HG02852 (cell line): ENCODE measurements at regions not wholly inside any gene's neighbourhood (a gene's known extent, or its start where the extent isn't known, plus 50 kb on each side); places are given as distances from the start of the nearest gene placed in this dataset.

Source experiments
- ATAC-seq: cut with Tn5 transposase; IDR thresholded peaks from one replicate; pipeline ENCODE4 v1.9.1; 2021; ENCODE audit warnings: mild to moderate bottlenecking, moderate library complexity; ENCODE audit not compliant: unreplicated experiment

DNA sequence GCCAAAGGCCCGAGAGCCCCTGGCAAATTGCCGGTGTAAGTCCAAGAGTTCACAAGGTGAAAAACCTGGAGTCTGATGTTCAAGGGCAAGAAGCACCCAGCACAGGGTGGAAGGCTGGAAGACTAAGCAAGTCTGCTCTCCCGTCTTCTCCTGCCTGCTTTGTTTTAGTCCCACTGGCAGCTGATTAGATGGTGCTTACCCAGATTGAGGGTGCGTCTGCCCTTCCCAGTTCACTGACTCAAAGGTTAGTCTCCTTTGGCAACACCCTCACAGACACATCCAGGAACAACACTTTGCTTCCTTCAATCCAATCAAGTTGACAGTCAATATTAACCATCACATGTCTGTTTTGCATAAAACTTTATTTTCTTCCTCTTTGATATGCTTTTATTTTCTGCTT is 157.4 kb downstream of the HS3ST1 start:
- ATAC-seq: no peak

DNA sequence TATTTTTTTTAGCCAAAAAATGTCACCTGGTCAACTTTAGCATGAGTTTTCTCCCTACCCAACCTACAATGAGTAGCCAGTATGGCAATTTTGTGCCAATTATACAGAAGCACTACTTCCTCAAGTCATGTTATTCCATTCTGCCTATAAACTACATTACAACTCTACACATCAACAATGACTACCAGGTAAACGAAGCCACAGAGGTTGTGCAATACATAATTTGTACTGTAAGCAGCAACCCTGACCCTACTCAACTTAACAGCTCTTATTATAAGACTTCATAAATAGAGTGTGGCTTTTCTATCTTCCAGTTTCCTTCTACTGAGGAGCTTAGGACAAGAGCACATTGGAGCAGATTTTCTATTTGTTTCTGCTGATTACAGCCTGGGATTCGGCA is 160.5 kb downstream of the HS3ST1 start:
- ATAC-seq: no peak

DNA sequence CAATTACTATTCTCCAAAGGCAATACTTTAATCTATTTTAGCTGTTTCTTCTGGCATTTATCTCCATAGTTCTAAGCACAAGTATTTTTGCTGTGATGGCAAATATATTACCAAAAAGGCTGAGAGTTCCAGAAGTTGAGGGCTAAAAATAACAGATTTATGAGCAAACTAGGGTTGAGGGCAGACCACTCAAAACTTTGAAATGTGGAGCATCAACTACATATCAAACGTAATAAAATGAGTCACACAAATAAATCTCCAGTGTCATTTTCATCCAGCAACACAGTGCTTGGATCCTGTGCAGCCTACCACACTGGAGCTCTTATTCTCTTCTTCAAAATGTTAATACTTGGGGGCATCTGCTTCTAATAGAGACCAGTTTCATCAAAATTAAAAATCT is 163.9 kb downstream of the HS3ST1 start:
- ATAC-seq: no peak

DNA sequence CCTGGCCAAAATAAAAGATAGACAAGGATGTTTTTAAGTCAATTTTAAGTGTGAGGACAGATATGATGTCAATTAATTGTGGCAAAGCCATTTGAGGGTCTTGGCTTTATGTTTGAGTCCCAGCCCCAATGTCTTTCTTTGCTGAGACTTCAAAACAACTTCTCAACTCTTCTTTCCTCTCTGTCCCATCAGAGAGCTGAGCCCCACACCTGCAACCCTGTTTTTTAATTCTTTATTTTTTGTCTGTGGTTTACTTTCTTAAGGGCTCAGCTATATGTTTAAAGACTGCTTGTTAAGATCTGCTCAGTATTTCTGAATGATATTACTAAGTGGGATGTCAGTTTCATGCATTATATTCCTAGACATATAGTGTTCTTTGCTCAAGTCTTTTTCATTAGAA is 164.3 kb downstream of the HS3ST1 start:
- no peak for ATAC-seq

DNA sequence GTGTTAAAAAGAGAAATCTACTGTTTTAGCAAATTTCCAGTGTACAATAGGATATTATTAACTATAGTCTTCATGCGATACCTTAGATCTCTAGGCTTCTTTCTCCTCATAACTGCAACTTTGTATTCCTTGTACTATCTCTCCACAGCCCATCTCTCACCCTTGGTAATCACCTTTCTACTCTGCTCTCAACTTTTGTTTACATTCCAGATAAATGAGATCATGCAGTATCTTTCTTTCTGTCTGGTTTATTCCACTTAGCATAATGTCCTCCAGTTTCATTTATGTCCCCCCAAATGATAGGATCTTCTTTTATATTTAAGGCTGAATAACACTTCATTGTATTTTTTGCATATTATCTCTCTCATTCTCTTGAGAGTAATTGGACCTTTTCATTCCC is 165.5 kb downstream of the HS3ST1 start:
- ATAC-seq: no peak

DNA sequence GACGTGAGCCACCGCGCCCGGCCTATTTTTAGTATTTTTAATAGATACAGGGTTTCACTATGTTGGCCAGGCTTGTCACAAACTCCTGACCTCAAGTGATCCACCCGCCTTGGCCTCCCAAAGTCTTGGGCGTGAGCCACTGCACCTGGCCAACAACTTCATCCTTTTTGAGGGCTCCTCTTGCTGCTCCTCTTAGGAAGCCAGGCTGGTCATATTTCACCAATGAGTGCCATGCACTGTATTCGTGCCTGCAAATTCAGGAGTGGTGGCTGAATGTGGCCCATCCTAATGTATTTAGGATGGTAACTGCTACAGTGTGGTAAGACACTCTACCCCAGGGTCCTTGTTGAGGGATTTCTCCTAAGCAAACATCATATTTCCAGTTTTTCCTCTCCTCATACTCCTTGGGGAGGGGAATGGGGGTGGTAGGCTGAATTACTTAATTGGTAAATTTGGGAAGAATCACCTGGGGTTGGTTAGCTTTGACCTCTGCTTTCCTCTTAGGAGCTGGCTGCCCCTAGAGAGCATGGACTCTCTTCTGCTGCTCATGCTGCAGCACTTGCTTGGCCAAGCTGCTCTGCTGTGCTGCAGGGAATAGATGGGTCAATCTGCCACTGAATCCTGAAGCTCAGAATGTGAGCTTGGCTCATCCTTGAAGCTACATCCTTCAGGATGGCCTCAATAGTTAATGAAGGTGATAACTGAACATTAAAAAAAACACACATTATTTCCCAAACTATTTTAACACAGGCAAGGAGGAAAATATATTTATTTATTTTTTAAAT is 167.4 kb downstream of the HS3ST1 start:
- ATAC-seq: no peak

DNA sequence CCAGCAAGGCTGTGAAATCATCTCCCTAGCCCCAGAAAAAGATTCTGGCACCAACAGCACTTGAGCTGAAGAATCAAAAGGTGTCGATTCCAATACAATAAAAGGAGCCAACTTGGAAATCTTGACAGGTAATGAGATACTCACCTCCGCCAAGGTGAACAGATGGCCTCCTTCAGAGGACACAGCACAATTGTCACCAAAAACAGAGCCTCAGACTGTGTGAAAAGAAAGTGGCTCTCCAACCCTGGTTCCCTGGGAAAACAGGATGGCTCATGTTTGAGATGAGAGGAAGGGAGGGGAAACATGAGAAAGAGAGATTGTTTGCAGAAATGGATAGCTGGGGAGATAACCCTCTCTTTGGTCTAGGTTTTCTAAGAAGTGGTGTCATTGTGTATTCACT is 168.9 kb downstream of the HS3ST1 start:
- ATAC-seq: no peak

DNA sequence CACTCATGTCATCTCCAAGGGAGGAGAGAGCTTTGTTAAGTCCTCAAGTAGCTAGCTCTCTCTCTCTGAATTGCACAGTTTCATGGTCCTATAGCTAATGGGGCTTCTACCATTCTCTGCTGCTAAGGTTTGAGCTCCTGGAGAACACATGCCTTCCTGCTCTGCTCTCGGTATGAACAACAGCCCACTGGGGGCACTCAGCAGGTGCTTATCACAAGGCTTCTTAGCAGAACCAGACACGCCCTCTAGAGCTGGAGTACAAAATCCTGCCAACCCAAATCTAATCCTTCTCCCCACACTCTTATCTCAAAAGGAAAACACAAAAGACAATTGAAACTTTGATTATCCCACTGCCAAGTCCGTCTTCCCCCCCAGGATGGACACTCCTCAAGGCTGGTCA is 176.5 kb downstream of the HS3ST1 start:
- no peak for ATAC-seq

DNA sequence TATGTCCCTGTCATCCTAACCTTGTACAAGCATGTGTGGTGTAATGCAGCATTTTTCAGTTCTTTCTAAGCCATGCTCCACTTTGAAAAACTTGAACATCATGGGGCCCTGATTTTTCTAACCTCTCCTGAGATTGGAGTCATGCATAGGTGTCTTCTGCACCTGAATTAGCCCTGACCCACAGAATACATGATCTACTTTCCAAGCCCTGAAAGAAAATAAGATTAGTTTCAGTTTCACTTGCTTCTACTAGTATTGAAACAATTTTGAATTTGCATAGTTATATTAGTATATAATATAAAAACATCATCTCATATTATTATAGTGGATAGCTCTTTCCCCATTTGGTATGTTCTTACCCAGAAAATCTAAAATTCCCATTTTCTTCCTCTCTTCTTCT is 178.2 kb downstream of the HS3ST1 start:
- ATAC-seq: no peak

DNA sequence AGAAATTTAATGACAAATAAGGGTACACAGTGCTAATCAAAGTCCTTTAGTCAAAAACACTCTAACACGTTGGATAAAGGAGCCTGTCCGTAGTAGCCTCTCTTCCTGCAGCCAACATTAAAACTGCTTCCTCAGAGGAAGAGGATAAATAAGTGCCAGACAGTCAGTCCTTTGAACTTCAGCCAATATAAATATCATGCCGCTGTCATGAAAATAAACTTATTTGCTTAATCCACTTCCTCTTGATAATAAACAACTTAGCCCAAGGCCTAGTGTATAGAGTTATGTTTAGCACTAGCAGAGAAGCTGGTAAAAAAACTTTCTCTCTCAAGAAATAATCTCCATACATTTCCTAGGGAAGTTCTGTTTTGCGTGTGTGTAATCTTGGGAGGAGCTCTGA is 196.7 kb downstream of the HS3ST1 start:
- ATAC-seq: no peak

DNA sequence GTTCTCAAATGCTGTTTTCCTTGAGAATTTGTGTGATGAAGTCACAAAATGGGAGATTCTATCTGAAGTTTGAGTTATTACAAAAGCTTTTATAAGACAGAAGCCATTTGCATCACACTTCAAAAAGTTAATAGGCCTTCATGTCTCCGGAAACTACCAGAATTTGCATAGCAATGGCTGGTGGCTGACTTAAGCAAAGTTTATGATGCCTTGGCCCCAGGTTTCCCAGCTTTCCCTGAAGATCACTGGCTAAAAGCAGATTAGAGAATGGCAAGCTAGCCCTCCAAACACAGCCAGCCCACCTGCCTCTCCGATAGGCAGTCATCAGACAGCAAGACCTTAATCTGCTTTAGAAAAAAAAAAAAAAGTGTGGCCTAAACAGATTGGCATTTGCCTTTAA is 197.8 kb downstream of the HS3ST1 start:
- ATAC-seq: no peak

DNA sequence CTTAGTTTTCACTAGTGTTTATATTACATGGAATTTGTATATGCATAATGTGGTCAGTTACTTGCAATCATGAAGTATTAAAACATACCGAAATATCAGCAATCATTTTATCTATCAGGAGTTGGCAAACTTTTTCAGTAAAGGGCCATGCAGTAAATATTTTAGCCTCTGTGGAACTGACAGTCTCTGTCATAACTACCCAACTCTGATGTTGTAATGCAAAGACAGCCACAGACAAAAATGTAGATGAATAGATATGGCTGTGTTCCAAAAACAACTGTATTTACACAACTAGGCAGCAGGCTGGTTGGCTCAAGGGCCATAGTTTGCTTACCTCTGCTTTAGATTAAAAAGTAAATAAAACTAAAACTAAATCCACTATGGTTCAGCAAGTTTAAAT is 200.2 kb downstream of the HS3ST1 start:
- ATAC-seq: no peak

DNA sequence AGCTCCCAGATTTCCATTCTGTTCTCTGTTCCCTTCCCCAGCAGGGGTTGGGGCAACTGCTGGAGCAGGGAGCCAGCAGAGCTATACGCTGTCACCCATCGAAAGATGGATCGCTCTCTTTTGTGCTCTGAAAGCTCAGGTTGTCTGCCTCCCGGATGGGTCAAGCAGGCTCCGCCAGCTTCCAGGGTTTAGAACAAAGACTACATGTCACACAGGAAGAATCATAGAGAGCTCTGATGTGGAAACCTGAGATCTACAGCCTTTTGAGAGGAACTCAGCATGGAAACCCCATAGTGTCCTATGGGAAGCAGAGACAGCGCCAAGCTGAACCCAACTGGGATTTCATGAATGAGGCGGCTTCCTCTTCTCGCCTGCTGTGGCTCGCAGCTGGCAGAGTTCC is 205.4 kb downstream of the HS3ST1 start:
- no peak for ATAC-seq

DNA sequence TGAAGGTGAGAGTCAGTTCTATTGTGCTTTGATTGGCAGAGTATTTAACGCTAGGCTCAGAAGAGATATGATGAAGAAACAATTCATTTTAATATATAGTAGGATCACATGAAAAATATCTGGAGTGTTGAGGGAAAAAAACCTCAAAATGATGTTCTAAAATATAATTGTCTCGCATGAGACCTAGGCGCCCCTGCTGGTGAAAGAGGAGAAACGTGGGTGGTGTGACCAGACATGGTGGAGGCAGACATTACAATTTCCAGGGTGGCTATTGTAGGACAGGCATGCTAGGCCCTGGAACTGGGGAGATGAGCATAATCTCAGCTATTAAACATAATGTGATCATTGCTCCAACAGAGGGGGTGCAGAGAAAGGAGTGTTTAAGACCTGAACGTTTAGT is 210.0 kb downstream of the HS3ST1 start:
- no peak for ATAC-seq

DNA sequence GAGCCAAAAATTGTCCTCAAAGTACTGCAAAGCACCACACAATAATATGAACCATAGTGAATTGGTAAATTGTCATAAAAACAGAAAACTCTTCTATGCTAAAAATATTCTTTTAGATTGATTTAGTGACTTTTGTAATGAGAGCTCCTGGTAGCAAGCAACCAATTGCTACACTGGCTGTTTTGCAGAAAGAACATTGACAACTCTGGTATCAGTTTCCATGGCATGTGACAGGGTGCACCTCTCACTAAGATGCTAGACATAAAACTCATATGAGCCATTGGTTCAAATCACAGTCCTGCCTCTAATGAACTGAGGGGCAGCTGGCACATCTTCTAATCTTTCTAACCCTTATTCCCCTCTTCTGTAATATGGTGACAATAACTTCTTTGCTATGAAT is 212.2 kb downstream of the HS3ST1 start:
- ATAC-seq: no peak

DNA sequence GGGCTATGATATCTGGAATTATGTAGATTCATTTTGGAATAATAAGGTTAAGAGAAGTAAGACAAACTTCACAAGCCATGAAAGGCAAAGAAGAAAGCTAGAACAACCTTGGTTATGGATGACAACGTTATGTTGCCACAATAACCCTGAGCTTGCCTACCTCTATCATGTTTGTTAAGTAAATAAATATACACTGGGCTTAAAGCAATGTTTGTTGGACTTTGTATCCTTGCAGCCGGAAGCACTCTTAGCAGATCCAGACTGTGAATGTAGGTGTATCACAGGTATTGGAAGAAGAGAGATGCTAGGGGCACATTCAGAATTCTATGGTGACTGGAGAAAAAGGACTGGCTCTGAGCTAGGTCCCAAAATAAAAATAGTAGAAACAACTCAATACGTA is 214.4 kb downstream of the HS3ST1 start:
- ATAC-seq: no peak

DNA sequence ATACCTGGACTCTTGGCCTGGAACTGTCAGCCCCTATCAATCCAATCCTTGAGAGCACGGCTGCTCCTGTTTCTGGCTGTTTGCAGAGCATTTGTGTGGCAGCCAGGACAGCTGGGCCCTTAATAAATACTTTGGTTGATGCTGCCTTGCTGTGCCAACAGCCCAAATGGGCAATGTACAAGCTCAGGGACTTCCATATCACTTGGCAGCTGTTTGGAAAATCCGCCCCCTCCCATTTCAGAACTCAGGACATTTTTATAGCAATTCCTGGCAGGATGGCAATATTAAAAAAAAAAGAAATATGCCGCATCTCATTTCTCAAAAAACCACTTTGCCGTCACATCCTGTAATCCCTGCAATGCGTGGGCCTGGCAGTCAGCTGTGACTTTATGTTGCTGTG is 218.9 kb downstream of the HS3ST1 start:
- no peak for ATAC-seq

DNA sequence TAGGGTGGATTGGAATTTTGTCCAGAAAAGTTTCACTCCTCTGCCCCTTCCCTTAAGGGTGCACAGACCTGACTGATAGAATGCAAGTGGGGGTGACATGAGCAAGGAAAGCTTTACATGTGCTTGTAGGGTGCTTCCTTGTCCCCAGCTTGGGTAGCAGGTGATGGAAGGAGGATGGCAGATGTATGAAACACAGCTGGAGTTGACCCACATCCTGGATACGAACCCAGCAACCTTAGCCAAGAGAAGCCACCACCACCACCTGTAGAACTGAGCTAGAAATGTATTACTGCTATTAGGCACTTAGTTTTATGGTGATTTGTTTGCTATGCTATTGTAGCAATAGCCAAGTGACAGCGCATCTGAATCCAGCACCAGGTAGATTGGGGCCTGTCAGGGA is 227.4 kb downstream of the HS3ST1 start:
- ATAC-seq: no peak

DNA sequence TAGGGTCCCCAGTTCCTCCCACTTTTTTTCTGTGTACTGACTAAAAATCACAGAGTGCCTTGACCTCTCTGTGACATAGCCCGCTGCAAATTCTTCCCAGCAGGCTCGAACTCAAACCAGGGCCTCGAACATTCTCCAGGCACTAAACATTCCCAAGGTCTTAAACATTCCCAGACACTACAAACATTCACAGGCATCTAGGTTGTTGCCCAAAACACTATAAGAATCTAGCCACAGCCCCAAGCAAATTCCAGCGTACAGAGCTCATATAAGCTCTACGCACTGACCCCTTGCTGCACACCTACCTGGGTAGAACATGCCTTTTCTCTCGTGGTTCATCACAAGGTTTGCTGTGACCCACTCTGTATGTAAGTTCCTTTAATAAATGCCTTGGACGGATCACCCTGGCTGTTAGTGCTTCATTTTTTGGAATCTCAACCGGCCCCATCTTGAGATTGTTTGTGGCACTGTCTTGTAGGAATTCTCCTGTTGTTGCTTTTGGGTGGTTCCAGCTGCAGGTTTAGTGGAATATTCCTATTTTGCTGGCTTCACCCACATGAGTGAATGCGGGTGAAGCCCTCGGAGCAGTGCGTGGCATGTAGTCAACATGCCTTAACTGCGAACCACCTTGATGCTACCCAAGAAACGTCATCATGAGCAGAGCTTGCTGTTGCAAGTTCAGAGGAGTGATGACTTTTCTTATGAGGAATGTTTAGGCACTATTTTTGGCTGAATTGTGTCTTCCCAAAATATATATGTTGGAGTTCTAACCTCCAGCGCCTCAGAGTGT is 230.0 kb downstream of the HS3ST1 start:
- ATAC-seq: no peak

DNA sequence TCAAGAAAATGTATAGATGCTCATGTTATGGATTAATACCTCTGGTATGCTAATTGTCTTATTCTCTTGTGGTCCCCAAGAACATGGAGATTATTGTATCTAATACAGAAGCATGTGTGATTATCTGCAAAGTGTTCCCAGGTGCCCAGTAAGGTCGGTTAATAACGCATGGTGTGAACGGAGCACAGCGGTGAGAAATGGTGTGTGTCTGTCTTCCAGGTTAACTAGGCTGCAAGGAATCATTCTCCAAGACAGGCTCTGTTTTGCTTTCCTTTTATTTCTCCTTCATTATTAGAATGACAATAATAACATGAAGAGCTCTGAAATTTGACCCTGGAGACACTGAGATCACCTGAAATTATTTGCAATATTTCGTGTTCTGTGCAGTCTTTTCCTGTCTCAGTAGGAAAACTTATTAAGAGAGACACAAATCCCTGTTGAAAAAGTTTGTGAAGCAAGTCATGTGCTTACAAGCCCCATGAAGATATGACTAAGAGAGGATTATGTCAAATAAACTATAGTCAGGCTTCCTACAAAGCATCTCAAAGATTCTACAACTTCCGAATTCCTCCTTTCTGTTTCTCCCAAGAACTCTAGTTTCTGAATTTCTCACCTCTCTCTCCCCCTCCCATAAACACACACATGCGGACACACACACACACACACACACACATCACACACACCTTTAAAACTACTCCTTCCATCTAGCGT is 230.9 kb downstream of the HS3ST1 start:
- ATAC-seq: no peak

DNA sequence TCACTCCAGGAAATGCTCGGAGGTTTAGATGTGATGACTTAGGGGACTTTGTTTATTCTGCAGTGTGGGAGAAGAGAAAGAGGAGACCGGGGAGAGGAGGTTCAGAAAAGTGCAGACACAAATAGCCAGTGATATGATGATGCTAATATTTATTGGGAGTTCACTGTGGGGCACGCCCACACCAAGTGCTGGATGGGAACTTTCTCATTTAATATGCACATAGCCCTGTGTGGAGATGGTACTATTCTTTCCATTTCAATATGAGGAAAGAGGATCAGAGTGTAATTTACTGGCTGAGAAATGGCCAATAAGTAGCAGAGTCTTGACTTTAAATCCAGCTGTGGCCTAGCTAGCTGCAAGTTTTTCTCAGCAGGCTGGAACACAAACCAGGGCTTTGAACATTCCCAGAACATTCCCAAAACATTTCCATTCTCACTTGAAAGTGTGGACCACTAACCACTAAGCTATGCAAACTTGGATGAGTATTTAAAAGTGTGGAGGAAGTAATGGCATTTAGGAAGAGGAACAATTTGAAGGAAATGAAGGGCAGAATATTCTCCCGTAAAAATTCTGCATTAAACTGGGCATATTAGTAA is 231.7 kb downstream of the HS3ST1 start:
- ATAC-seq: no peak

DNA sequence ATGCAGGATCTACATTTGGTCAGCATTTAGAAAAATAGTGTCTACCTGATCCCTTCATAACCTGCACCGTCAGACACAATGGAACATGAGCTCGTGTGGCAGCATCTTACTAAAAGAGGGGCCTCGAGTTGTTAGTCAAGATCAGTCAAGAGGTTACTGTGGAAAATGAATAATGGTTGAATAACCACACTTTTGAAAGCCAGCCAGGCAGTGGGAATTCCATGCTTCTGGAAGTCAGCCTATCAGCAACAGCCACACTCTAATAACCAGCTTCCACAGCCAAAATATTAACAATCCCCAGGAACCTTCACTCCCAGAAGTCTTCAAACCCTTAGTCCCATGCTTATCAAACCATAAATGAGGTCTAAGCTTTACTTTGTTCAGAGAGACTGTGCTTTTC is 234.3 kb downstream of the HS3ST1 start:
- ATAC-seq: no peak
